ENCODE measurements at regions not wholly inside any gene's neighbourhood (a gene's known extent, or its start where the extent isn't known, plus 50 kb on each side); places are given as distances from the start of the nearest gene placed in this dataset.

GRCh38 chr9:20082406-20082805 is 293.6 kb upstream of the SLC24A2 start:
- in situ Hi-C loops (cut with HindIII; ENCODE audit: low pct_unique_long_range_greater_than_20kb, low sequenced_read_pairs): no loop called here
- TF ChIP-seq JUND (IDR thresholded peaks at IDR 0.05; ENCODE audit: low read depth): no peak
- DNase-seq (ENCODE audit: low read depth in 1 of 2, low spot score in 1 of 2): no peak

- TF ChIP-seq JUND (IDR thresholded peaks at IDR 0.05; ENCODE audit: low read depth): no peak
- DNase-seq (ENCODE audit: low read depth in 1 of 2, low spot score in 1 of 2): no peak
- in situ Hi-C loops (cut with HindIII; ENCODE audit: low pct_unique_long_range_greater_than_20kb, low sequenced_read_pairs): no loop called here
Observed at GRCh38 chr9:20078246-20078645, 289.4 kb upstream of the SLC24A2 start.

- in situ Hi-C loops (cut with HindIII; ENCODE audit: low pct_unique_long_range_greater_than_20kb, low sequenced_read_pairs): no loop called here
- no peak for TF ChIP-seq JUND (IDR thresholded peaks at IDR 0.05; ENCODE audit: low read depth)
- no peak for DNase-seq (ENCODE audit: low read depth in 1 of 2, low spot score in 1 of 2)
Observed at GRCh38 chr9:20074291-20074690, 285.5 kb upstream of the SLC24A2 start.

GRCh38 chr9:20070336-20070735 is 281.5 kb upstream of the SLC24A2 start:
- no peak for TF ChIP-seq JUND (IDR thresholded peaks at IDR 0.05; ENCODE audit: low read depth)
- in situ Hi-C loops (cut with HindIII; ENCODE audit: low pct_unique_long_range_greater_than_20kb, low sequenced_read_pairs): no loop called here

GRCh38 chr9:20065796-20066700 is 277.2 kb upstream of the SLC24A2 start:
- no peak for TF ChIP-seq JUND (IDR thresholded peaks at IDR 0.05; ENCODE audit: low read depth)
- no peak for DNase-seq (ENCODE audit: low read depth in 1 of 2, low spot score in 1 of 2)
- in situ Hi-C loops (cut with HindIII; ENCODE audit: low pct_unique_long_range_greater_than_20kb, low sequenced_read_pairs): no loop called here

More at GRCh38 chr9:20070336-20070735, 281.5 kb upstream of the SLC24A2 start:
- DNase-seq (ENCODE audit: low read depth in 1 of 2, low spot score in 1 of 2): no peak

- in situ Hi-C loops (cut with HindIII; ENCODE audit: low pct_unique_long_range_greater_than_20kb, low sequenced_read_pairs): no loop called here
- TF ChIP-seq JUND (IDR thresholded peaks at IDR 0.05; ENCODE audit: low read depth): no peak
- no peak for DNase-seq (ENCODE audit: low read depth in 1 of 2, low spot score in 1 of 2)
Observed at GRCh38 chr9:20065046-20065445, 276.2 kb upstream of the SLC24A2 start.

GRCh38 chr9:20054734-20055133 is 265.9 kb upstream of the SLC24A2 start:
- TF ChIP-seq JUND (IDR thresholded peaks at IDR 0.05; ENCODE audit: low read depth): no peak
- DNase-seq (ENCODE audit: low read depth in 1 of 2, low spot score in 1 of 2): no peak
- in situ Hi-C loops (cut with HindIII; ENCODE audit: low pct_unique_long_range_greater_than_20kb, low sequenced_read_pairs): no loop called here

GRCh38 chr9:20048985-20049384 is 260.1 kb upstream of the SLC24A2 start:
- in situ Hi-C loops (cut with HindIII; ENCODE audit: low pct_unique_long_range_greater_than_20kb, low sequenced_read_pairs): no loop called here

GRCh38 chr9:20048437-20048836 is 259.6 kb upstream of the SLC24A2 start:
- DNase-seq (ENCODE audit: low read depth in 1 of 2, low spot score in 1 of 2): no peak
- no peak for TF ChIP-seq JUND (IDR thresholded peaks at IDR 0.05; ENCODE audit: low read depth)
- in situ Hi-C loops (cut with HindIII; ENCODE audit: low pct_unique_long_range_greater_than_20kb, low sequenced_read_pairs): no loop called here

More at GRCh38 chr9:20048985-20049384, 260.1 kb upstream of the SLC24A2 start:
- DNase-seq (ENCODE audit: low read depth in 1 of 2, low spot score in 1 of 2): no peak
- no peak for TF ChIP-seq JUND (IDR thresholded peaks at IDR 0.05; ENCODE audit: low read depth)

GRCh38 chr9:20044686-20045085 is 255.8 kb upstream of the SLC24A2 start:
- no peak for TF ChIP-seq JUND (IDR thresholded peaks at IDR 0.05; ENCODE audit: low read depth)
- no peak for DNase-seq (ENCODE audit: low read depth in 1 of 2, low spot score in 1 of 2)
- in situ Hi-C loops (cut with HindIII; ENCODE audit: low pct_unique_long_range_greater_than_20kb, low sequenced_read_pairs): no loop called here

GRCh38 chr9:20043461-20043860 is 254.6 kb upstream of the SLC24A2 start:
- no peak for DNase-seq (ENCODE audit: low read depth in 1 of 2, low spot score in 1 of 2)
- TF ChIP-seq JUND (IDR thresholded peaks at IDR 0.05; ENCODE audit: low read depth): no peak
- in situ Hi-C loops (cut with HindIII; ENCODE audit: low pct_unique_long_range_greater_than_20kb, low sequenced_read_pairs): no loop called here

- no peak for DNase-seq (ENCODE audit: low read depth in 1 of 2, low spot score in 1 of 2)
- no peak for TF ChIP-seq JUND (IDR thresholded peaks at IDR 0.05; ENCODE audit: low read depth)
- in situ Hi-C loops (cut with HindIII; ENCODE audit: low pct_unique_long_range_greater_than_20kb, low sequenced_read_pairs): no loop called here
Observed at GRCh38 chr9:20043035-20043434, 254.2 kb upstream of the SLC24A2 start.

GRCh38 chr9:20042128-20042711 is 253.4 kb upstream of the SLC24A2 start:
- in situ Hi-C loops (cut with HindIII; ENCODE audit: low pct_unique_long_range_greater_than_20kb, low sequenced_read_pairs): no loop called here

More at GRCh38 chr9:20042128-20042711, 253.4 kb upstream of the SLC24A2 start:
- DNase-seq (ENCODE audit: low read depth in 1 of 2, low spot score in 1 of 2): no peak
- no peak for TF ChIP-seq JUND (IDR thresholded peaks at IDR 0.05; ENCODE audit: low read depth)
